ENCODE measurements at regions not wholly inside any gene's neighbourhood (a gene's known extent, or its start where the extent isn't known, plus 50 kb on each side); places are given as distances from the start of the nearest gene placed in this dataset.

GRCh38 chr6:33907227-33907626 lies 103.4 kb upstream of the MLN start:
- TF ChIP-seq POLR2A (IDR thresholded peaks at IDR 0.05), result no peak
- no peak for TF ChIP-seq EP300 (IDR thresholded peaks at IDR 0.05)
- TF ChIP-seq CTCF (IDR thresholded peaks at IDR 0.05), result no peak
- H3K27ac ChIP-seq, result no peak overlapping the region
- H3K4me1 ChIP-seq, result no peaks in the 10 kb centered on the region
- peaks cover 0 to 7% of the 10 kb centered on the region in 2 donors for H3K27me3 ChIP-seq
- no peak for DNase-seq (ENCODE audit: low spot score in 2 of 2)
- no peaks in the 10 kb centered on the region for H3K9me3 ChIP-seq
- no peaks in the 10 kb centered on the region for H3K36me3 ChIP-seq
- H3K4me3 ChIP-seq, result no peak overlapping the region
- WGBS, 2 donors, result 56 to 82% methylated on average over 5 of the region's 5 CpGs

GRCh38 chr6:33906439-33906838 lies 102.6 kb upstream of the MLN start:
- DNase-seq (ENCODE audit: low spot score in 2 of 2), result no peak
- Histone ChIP-seq H3K27ac (no peak overlapping the region), H3K27me3 (peaks cover 0 to 7% of the 10 kb centered on the region in 2 donors), H3K36me3 (no peaks in the 10 kb centered on the region), H3K9me3 (no peaks in the 10 kb centered on the region), H3K4me1 (no peaks in the 10 kb centered on the region), H3K4me3 (no peak overlapping the region)
- WGBS, 2 donors, result 89 to 92% methylated on average over 9 of the region's 9 CpGs
- TF ChIP-seq CTCF (IDR thresholded peaks at IDR 0.05), result no peak
- no peak for TF ChIP-seq EP300 (IDR thresholded peaks at IDR 0.05)
- no peak for TF ChIP-seq POLR2A (IDR thresholded peaks at IDR 0.05)

GRCh38 chr6:33905071-33905609 lies 101.3 kb upstream of the MLN start:
- WGBS, 2 donors, result 78 to 84% methylated on average over 8 of the region's 8 CpGs
- Histone ChIP-seq H3K4me3 (no peak overlapping the region), H3K4me1 (no peaks in the 10 kb centered on the region), H3K27ac (peak overlapping the region in 1 of 4 donors; percentile 7), H3K9me3 (no peaks in the 10 kb centered on the region), H3K36me3 (no peaks in the 10 kb centered on the region), H3K27me3 (peaks cover 0 to 7% of the 10 kb centered on the region in 2 donors)
- no peak for DNase-seq (ENCODE audit: low spot score in 2 of 2)
- TF ChIP-seq CTCF (IDR thresholded peaks at IDR 0.05), result no peak
- TF ChIP-seq POLR2A (IDR thresholded peaks at IDR 0.05), result no peak
- no peak for TF ChIP-seq EP300 (IDR thresholded peaks at IDR 0.05)

GRCh38 chr6:33904747-33905065 lies 100.9 kb upstream of the MLN start:
- no peak overlapping the region for H3K4me3 ChIP-seq
- WGBS, 2 donors, result 85 to 88% methylated on average over 2 of the region's 2 CpGs
- H3K36me3 ChIP-seq, result no peaks in the 10 kb centered on the region
- TF ChIP-seq POLR2A (IDR thresholded peaks at IDR 0.05) (no peak), EP300 (IDR thresholded peaks at IDR 0.05) (no peak), CTCF (IDR thresholded peaks at IDR 0.05) (no peak)
- H3K27me3 ChIP-seq, result peaks cover 0 to 8% of the 10 kb centered on the region in 2 donors
- H3K27ac ChIP-seq, result no peak overlapping the region
- H3K9me3 ChIP-seq, result no peaks in the 10 kb centered on the region
- DNase-seq (ENCODE audit: low spot score in 2 of 2), result no peak
- H3K4me1 ChIP-seq, result no peaks in the 10 kb centered on the region

GRCh38 chr6:33904050-33904746 lies 100.4 kb upstream of the MLN start:
- H3K4me1 ChIP-seq, result no peaks in the 10 kb centered on the region
- 38 to 39% methylated on average over 14 of the region's 14 CpGs for WGBS, 2 donors
- H3K4me3 ChIP-seq, result no peak overlapping the region
- H3K27me3 ChIP-seq, result peaks cover 0 to 10% of the 10 kb centered on the region in 2 donors
- no peaks in the 10 kb centered on the region for H3K36me3 ChIP-seq
- no peak for DNase-seq (ENCODE audit: low spot score in 2 of 2)
- TF ChIP-seq CTCF (IDR thresholded peaks at IDR 0.05), result no peak
- no peak for TF ChIP-seq EP300 (IDR thresholded peaks at IDR 0.05)
- TF ChIP-seq POLR2A (IDR thresholded peaks at IDR 0.05), result no peak
- H3K27ac ChIP-seq, result no peak overlapping the region
- H3K9me3 ChIP-seq, result no peaks in the 10 kb centered on the region

All from tibial nerve (tissue), 4 donors.